ENCODE measurements at regions not wholly inside any gene's neighbourhood (a gene's known extent, or its start where the extent isn't known, plus 50 kb on each side); places are given as distances from the start of the nearest gene placed in this dataset.

DNA sequence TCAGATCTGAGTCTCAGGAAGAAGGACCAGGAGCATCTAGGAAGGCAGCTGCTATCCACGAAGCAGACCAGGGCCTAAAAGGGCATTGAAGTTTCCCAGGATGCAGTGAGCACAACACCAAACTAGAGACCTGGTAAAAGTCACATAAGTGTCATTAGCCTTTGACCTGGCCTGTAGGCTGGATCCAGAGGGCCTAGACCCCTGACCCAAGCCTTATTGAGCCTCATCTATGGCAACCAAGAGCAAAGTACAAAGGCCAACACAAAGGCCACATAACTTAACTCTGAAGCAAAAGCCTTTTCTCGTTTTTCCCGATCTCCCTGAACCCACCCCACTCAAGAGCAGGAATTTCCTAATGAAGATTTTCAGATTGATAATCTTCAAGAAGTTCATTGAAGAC, 127.3 kb upstream of the SRD5A2 start:
- 72% methylated on average over 3 of the region's 3 CpGs for WGBS
- DNase-seq (ENCODE audit: extremely low spot score) = no peak
- H3K27me3 ChIP-seq = no peaks in the 10 kb centered on the region
- intact Hi-C loops (cut with DNase I) = no loop called here
- no peaks in the 10 kb centered on the region for H3K36me3 ChIP-seq
- no peaks in the 10 kb centered on the region for H3K4me1 ChIP-seq
- no peak overlapping the region for H3K4me3 ChIP-seq
- H3K9me3 ChIP-seq = peaks cover 0 to 5% (median 0%) of the 10 kb centered on the region in 4 donors
- no peak for TF ChIP-seq POLR2A (IDR thresholded peaks at IDR 0.05; ENCODE audit: low read depth)
- TF ChIP-seq POLR2AphosphoS5 (IDR thresholded peaks at IDR 0.05) = no peak
- TF ChIP-seq EP300 (IDR thresholded peaks at IDR 0.05) = no peak
- TF ChIP-seq, protein P1, sequence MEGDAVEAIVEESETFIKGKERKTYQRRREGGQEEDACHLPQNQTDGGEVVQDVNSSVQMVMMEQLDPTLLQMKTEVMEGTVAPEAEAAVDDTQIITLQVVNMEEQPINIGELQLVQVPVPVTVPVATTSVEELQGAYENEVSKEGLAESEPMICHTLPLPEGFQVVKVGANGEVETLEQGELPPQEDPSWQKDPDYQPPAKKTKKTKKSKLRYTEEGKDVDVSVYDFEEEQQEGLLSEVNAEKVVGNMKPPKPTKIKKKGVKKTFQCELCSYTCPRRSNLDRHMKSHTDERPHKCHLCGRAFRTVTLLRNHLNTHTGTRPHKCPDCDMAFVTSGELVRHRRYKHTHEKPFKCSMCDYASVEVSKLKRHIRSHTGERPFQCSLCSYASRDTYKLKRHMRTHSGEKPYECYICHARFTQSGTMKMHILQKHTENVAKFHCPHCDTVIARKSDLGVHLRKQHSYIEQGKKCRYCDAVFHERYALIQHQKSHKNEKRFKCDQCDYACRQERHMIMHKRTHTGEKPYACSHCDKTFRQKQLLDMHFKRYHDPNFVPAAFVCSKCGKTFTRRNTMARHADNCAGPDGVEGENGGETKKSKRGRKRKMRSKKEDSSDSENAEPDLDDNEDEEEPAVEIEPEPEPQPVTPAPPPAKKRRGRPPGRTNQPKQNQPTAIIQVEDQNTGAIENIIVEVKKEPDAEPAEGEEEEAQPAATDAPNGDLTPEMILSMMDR (IDR thresholded peaks at IDR 0.05) = no peak
- no peak overlapping the region for H3K27ac ChIP-seq (replicated peaks in 1 of 4)

DNA sequence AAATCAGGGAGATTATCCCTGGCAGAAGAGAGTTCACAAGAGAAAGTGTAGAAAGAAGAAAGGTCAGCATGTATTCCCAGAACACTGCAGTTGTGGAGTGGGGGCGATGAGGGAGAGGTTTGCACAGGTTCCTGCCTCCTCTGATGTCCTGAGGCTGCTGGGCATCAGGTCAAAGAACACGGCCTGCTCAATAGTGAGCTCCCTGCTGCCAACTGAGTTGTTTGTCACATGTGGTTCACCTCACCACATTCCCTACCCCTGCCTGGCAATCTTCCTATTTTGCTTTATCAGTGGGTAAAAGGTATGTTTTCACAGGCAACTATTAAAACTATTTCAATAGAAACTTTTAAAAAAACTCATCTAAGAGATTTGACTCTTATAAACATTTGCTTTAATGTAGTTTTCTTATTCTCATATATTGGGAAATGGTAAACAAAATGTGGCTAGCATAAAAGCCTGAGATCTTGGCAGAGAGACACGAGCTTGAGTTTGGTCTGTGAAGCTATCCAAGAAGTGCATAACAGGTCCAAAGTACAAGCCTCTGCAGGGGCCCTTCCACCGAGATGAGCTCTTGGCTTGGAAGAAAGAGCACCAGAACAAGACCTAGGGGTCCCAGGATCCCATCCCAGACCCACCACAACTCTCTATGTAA, 123.9 kb upstream of the SRD5A2 start:
- intact Hi-C loops (cut with DNase I) = no loop called here
- Histone ChIP-seq H3K9me3 (peaks cover 0 to 12% (median 8%) of the 10 kb centered on the region in 4 donors), H3K36me3 (no peaks in the 10 kb centered on the region), H3K27me3 (no peaks in the 10 kb centered on the region), H3K4me3 (no peak overlapping the region), H3K4me1 (no peaks in the 10 kb centered on the region), H3K27ac (replicated peaks in 1 of 4) (no peak overlapping the region)
- WGBS = 50% methylated on average over 4 of the region's 4 CpGs
- TF ChIP-seq POLR2AphosphoS5 (IDR thresholded peaks at IDR 0.05) (no peak), POLR2A (IDR thresholded peaks at IDR 0.05; ENCODE audit: low read depth) (no peak), EP300 (IDR thresholded peaks at IDR 0.05) (no peak)
- TF ChIP-seq, protein P1 (IDR thresholded peaks at IDR 0.05) = no peak
- no peak for DNase-seq (ENCODE audit: extremely low spot score)

DNA sequence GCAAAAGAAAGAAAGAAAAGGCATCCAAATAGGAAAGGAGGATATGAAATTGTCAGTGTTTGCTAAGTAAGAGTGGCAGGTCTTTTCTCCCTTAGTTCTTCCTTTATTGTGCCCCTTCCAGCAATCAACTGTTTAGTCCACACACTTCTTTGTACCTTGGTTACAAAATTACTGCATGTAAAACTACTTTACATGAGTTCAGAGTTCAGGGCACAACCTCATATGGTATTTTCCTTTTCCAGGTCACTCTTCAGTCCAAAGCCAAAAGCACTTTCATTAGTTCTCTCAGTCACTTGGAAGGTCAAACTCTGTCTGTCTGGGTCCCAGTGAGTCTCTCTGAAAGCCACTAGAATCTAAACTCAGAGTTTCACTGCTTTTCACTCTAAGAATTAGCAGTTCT, 122.5 kb upstream of the SRD5A2 start:
- no peaks in the 10 kb centered on the region for H3K36me3 ChIP-seq
- TF ChIP-seq POLR2A (IDR thresholded peaks at IDR 0.05; ENCODE audit: low read depth) (no peak), POLR2AphosphoS5 (IDR thresholded peaks at IDR 0.05) (no peak), EP300 (IDR thresholded peaks at IDR 0.05) (no peak)
- TF ChIP-seq, protein P1 (IDR thresholded peaks at IDR 0.05) = no peak
- intact Hi-C loops (cut with DNase I) = no loop called here

DNA sequence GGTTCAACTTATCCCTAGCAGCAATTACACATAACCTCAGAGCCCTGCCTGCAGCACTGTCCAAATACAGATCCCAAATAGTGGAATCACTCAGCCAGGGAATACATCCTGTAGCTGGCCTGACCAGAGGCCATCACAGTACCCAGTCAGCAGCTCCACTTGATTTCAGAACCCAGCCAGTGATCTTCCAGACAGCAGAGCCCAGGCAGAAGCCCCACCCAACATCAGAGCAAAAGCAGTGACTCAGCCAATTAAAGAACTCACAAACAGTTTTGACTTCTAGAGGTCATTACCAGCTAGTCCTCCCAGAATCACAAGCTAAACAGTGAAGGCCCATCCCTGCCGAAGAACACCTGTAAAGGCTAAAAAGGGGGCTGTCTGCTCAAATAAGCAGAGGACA, 118.0 kb upstream of the SRD5A2 start:
- no peaks in the 10 kb centered on the region for H3K4me1 ChIP-seq
- no peak for TF ChIP-seq POLR2AphosphoS5 (IDR thresholded peaks at IDR 0.05)
- TF ChIP-seq POLR2A (IDR thresholded peaks at IDR 0.05; ENCODE audit: low read depth) = no peak
- no peak for TF ChIP-seq EP300 (IDR thresholded peaks at IDR 0.05)
- TF ChIP-seq, protein P1 (IDR thresholded peaks at IDR 0.05) = no peak
- H3K27me3 ChIP-seq = no peaks in the 10 kb centered on the region
- WGBS = 93% methylated on average over 1 of the region's 1 CpG
- intact Hi-C loops (cut with DNase I) = no loop called here
- no peaks in the 10 kb centered on the region for H3K36me3 ChIP-seq
- no peak overlapping the region for H3K27ac ChIP-seq (replicated peaks in 1 of 4)
- DNase-seq (ENCODE audit: extremely low spot score) = no peak
- H3K4me3 ChIP-seq = no peak overlapping the region
- H3K9me3 ChIP-seq = peaks cover 0 to 64% (median 45%) of the 10 kb centered on the region in 4 donors

More for the DNA sequence above, 122.5 kb upstream of the SRD5A2 start:
- H3K27me3 ChIP-seq = no peaks in the 10 kb centered on the region
- no peak overlapping the region for H3K27ac ChIP-seq (replicated peaks in 1 of 4)
- H3K9me3 ChIP-seq = peaks cover 0 to 25% (median 22%) of the 10 kb centered on the region in 4 donors
- no peaks in the 10 kb centered on the region for H3K4me1 ChIP-seq
- DNase-seq (ENCODE audit: extremely low spot score) = no peak
- no peak overlapping the region for H3K4me3 ChIP-seq

GRCh38 chr2:31696068-31696467, 115.3 kb upstream of the SRD5A2 start:
- no peak overlapping the region for H3K4me3 ChIP-seq
- no peaks in the 10 kb centered on the region for H3K27me3 ChIP-seq
- H3K36me3 ChIP-seq = no peaks in the 10 kb centered on the region
- WGBS = 83% methylated on average over 1 of the region's 1 CpG
- H3K27ac ChIP-seq (replicated peaks in 1 of 4) = no peak overlapping the region
- no peak for DNase-seq (ENCODE audit: extremely low spot score)
- intact Hi-C loops (cut with DNase I) = no loop called here
- peaks cover 0 to 79% (median 61%) of the 10 kb centered on the region in 4 donors for H3K9me3 ChIP-seq
- TF ChIP-seq, protein P1 (IDR thresholded peaks at IDR 0.05) = no peak
- TF ChIP-seq POLR2A (IDR thresholded peaks at IDR 0.05; ENCODE audit: low read depth) = no peak
- TF ChIP-seq POLR2AphosphoS5 (IDR thresholded peaks at IDR 0.05) = no peak
- TF ChIP-seq EP300 (IDR thresholded peaks at IDR 0.05) = no peak
- no peaks in the 10 kb centered on the region for H3K4me1 ChIP-seq

All from esophagus muscularis mucosa (tissue), 4 donors.